Mucosa of descending colon (tissue), 3 donors: ENCODE measurements at regions not wholly inside any gene's neighbourhood (a gene's known extent, or its start where the extent isn't known, plus 50 kb on each side); places are given as distances from the start of the nearest gene placed in this dataset.

ENCODE experiments used
- ATAC-seq: fragments of 200-7000 bp; cut with Tn5 transposase; one replicate; pipeline ENCODE4 v1.9.1; 2020; ENCODE audit warnings: mild to moderate bottlenecking, moderate library complexity
- DNase-seq, 3 donors: peaks; one replicate each; pipeline ENCODE4 v3.0.0-alpha.2; 2020
- H3K36me3 ChIP-seq: fragments of 200-600 bp; one replicate; pipeline ENCODE4 v1.8.0; 2021; ENCODE audit warnings: low read depth, mild to moderate bottlenecking
- H3K4me1 ChIP-seq: fragments of 200-600 bp; one replicate; pipeline ENCODE4 v1.8.0; 2021; ENCODE audit warnings: low read depth, mild to moderate bottlenecking
- H3K4me3 ChIP-seq: fragments of 200-600 bp; one replicate; pipeline ENCODE4 v1.8.0; 2021; ENCODE audit warnings: mild to moderate bottlenecking
- H3K9me3 ChIP-seq: fragments of 200-600 bp; one replicate; pipeline ENCODE4 v1.8.0; 2021; ENCODE audit warnings: mild to moderate bottlenecking
- CTCF ChIP-seq: fragments of 200-600 bp; IDR thresholded peaks from one replicate; pipeline ENCODE4 v1.8.0; 2022; ENCODE audit warnings: antibody characterized with exemption, mild to moderate bottlenecking
- intact Hi-C, 2 donors: fragments of 100-400 bp; cut with DNase I in 1 of 2; cut with micrococcal nuclease in 1 of 2; formaldehyde crosslinking; loops; one replicate each; pipeline versions ENCODE4 v1.11.0 to v1.11.1; 2022; cut with DNase I, micrococcal nuclease
- donor health status: DM: no; HTN: no; CAD: no; lungs with moderate emphysema.
- donor health status: DM: no; HTN: no; CAD: no.
- donor health status: DM: no; HTN: yes; CAD: no.

- Histone ChIP-seq H3K36me3 (no peaks in the 10 kb centered on the region), H3K4me3 (no peak overlapping the region), H3K4me1 (no peaks in the 10 kb centered on the region), H3K9me3 (no peaks in the 10 kb centered on the region)
- ATAC-seq (no peak), DNase-seq (no peak)
- no peak for TF ChIP-seq CTCF
- intact Hi-C loops, result no loop called here
Observed at GRCh38 chr6:81656231-81656630, 96.2 kb downstream of the TENT5A start.

- no peaks in the 10 kb centered on the region for H3K36me3 ChIP-seq
- no peak for ATAC-seq
- no peak for DNase-seq
- no peaks in the 10 kb centered on the region for H3K9me3 ChIP-seq
- no peak overlapping the region for H3K4me3 ChIP-seq
- intact Hi-C loops, result no loop called here
- no peak for TF ChIP-seq CTCF
- no peaks in the 10 kb centered on the region for H3K4me1 ChIP-seq
Observed at GRCh38 chr6:81655696-81656095, 96.8 kb downstream of the TENT5A start.

GRCh38 chr6:81648502-81648901 is 104.0 kb downstream of the TENT5A start:
- Histone ChIP-seq H3K36me3 (no peaks in the 10 kb centered on the region), H3K4me1 (no peaks in the 10 kb centered on the region), H3K9me3 (no peaks in the 10 kb centered on the region), H3K4me3 (no peak overlapping the region)
- DNase-seq (no peak), ATAC-seq (no peak)
- intact Hi-C loops, result no loop called here
- no peak for TF ChIP-seq CTCF

- ATAC-seq, result no peak
- no peak for DNase-seq
- no peak for TF ChIP-seq CTCF
- intact Hi-C loops, result no loop called here
- Histone ChIP-seq H3K4me1 (no peaks in the 10 kb centered on the region), H3K9me3 (peaks cover 4% of the 10 kb centered on the region), H3K4me3 (no peak overlapping the region), H3K36me3 (no peaks in the 10 kb centered on the region)
Observed at GRCh38 chr6:81643156-81643555, 109.3 kb downstream of the TENT5A start.

GRCh38 chr6:81640891-81641290 is 111.6 kb downstream of the TENT5A start:
- DNase-seq (no peak), ATAC-seq (no peak)
- no peak for TF ChIP-seq CTCF
- Histone ChIP-seq H3K4me3 (no peak overlapping the region), H3K4me1 (no peaks in the 10 kb centered on the region), H3K9me3 (peaks cover 4% of the 10 kb centered on the region), H3K36me3 (no peaks in the 10 kb centered on the region)
- intact Hi-C loops, result no loop called here

- intact Hi-C loops, result no loop called here
- DNase-seq (no peak), ATAC-seq (no peak)
- Histone ChIP-seq H3K9me3 (peaks cover 4% of the 10 kb centered on the region), H3K4me3 (no peak overlapping the region), H3K36me3 (no peaks in the 10 kb centered on the region), H3K4me1 (no peaks in the 10 kb centered on the region)
- TF ChIP-seq CTCF, result no peak
Observed at GRCh38 chr6:81640126-81640525, 112.4 kb downstream of the TENT5A start.
